Stimulated activated CD4-positive, alpha-beta T cell treated with anti-CD3 and anti-CD28 coated beads, Interleukin-4, amount 100 ng/mL, for 48 hours (primary cell): ENCODE measurements at regions not wholly inside any gene's neighbourhood (a gene's known extent, or its start where the extent isn't known, plus 50 kb on each side); places are given as distances from the start of the nearest gene placed in this dataset.

ENCODE experiments used
- DNase-seq, 2 donors: peaks; one replicate each; pipeline ENCODE4 v3.0.0-alpha.2; 2020; ENCODE audit warnings: low read depth in 2 of 2

- no peak for DNase-seq
Observed at GRCh38 chr4:13248621-13249298, 235.4 kb downstream of the RAB28 start.

DNA sequence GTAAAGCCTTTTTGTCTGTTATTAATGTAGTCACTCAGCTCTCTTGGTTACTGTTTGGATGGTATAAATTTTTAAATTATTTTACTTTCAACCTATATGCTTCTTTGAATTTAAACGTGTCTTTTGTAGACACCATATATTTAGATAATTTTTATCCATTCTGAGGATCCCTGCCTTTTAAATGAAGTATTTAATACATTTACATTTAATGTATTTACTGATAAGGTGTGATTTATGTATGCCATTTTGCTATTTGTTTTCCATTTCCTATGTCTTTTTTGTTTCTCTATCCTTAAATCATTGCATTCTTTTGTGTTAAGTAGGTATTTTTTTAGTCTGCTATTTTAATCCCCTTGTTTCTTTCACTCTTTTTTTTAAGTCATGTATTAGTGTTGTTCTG, 238.0 kb downstream of the RAB28 start:
- no peak for DNase-seq

DNA sequence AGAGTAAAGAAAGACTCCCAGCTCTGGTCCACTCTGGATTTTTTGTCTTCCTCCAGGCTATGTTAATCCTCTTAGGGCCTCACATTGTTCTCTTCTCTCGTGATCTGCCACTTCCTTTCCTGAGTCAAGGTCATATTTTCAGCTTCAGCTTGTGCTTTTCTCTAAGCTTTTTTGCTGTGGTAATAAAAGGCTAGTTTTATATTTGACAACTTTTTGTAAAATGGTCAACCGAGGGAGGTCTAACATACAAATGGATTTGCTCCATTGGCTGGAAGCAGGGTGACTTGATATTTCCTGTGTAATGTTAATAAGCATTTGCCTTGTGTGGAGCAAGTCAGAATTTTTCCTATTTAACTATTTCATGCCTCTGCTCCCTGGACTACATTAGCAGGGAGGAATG, 239.7 kb downstream of the RAB28 start:
- DNase-seq, result no peak

DNA sequence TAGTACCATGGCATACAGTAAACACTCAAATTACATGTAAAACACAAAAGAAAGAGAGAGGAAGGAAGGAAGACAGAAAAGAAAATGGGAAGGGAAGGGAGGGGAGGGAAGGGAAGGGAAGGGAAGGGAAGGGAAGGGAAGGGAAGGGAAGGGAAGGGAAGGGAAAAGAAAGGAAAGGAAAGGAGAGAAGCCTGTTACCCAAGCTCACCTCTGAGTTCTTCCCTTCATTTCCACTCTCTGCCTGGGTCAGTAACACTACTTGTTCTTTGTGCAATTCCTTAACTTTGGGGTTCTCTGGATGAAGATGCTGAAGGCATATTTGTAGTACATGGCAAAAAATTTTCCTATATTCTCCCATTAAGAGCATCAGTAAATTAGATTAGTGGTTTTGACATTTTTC, 241.0 kb downstream of the RAB28 start:
- DNase-seq, result no peak

DNA sequence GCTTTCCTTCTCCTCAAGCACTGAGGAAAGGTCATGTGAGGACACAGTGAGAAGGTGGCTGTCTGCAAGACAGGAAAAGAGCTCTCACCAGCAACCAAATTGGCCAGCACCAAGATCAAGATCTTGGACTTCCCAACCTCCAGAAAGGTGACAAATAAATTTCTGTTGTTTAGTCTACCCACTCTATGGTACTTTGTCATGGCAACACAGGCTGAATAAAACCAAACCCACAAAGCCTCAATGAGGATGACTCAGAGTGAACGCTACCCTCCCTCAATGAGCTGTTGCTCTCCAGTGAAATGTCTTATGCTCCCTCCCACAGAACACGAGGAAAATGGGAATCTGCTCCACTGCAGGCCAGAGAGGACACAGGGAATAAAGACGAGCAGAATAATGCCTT, 244.1 kb downstream of the RAB28 start:
- no peak for DNase-seq

- no peak for DNase-seq
Observed at GRCh38 chr4:13238936-13239335, 245.2 kb downstream of the RAB28 start.

DNA sequence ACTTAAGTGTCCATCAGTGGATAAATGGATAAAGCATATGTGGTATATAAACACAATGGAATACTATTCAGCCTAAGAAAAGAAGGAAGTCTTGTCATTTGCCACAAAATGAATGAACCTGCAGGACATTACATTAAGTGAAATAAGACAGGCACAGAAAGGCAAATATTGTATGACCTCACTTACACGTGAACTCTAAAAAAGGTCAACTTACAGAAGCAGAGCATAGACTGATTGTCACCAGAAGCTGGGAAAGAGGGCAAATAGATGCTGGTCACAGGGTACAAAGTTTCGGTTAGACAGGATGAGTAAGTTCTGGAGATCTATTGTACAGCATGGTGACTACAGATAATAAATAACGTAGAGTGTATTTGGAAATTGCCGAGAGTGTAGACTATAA, 247.7 kb downstream of the RAB28 start:
- DNase-seq, result no peak

GRCh38 chr4:13233755-13234154, 250.4 kb downstream of the RAB28 start:
- no peak for DNase-seq

GRCh38 chr4:13219971-13220370, 264.2 kb downstream of the RAB28 start:
- DNase-seq, result no peak

DNA sequence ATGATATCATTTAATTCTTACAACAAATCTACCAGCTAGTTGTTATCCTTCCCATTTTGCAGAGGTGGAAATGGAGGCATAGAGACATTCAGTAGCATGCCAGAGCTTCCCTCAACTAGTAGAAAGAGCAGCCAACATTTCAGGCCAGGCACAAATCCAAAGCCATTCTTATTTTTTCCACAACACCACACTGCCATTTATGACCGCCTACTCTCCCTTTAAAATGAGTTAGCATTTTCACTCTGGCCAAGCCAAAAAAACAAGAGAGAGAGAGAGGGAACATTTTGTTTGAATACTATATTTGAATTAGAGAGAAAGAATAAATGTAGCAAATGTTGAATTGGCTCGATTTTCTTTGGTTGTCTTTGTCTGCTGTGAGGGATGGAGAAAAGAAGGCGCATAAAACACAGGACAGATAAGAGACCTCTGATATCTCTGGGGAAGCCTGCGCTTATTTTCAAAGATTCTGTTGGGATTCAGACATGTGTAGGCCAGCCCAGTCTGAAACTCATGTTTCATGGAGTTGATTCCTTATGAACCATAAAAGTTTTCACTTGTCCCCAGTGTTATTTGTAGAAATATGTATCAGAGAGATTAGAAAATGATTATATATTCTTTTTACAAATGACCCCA, 265.7 kb downstream of the RAB28 start:
- no peak for DNase-seq

- DNase-seq, result no peak
Observed at GRCh38 chr4:13215560-13215959, 268.6 kb downstream of the RAB28 start.

DNA sequence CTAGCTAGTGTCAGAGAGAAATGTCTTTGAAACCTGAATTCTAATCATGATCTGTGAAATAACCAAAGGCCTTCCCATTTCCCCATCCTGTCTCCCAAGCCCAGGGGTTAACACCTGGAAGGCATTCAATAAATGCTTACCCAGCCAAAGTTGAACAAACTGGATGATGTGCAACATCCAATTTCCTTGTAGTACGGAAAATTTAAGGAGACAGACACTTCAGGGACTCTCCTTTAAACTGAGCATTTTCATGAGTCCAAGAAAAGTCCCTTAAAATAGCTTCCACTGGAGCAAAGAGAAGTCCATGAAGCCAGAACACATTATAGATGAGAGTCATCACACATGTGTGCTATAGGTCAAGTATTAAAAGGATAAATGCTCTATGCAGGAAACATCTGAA, 271.2 kb downstream of the RAB28 start:
- DNase-seq, result no peak

DNA sequence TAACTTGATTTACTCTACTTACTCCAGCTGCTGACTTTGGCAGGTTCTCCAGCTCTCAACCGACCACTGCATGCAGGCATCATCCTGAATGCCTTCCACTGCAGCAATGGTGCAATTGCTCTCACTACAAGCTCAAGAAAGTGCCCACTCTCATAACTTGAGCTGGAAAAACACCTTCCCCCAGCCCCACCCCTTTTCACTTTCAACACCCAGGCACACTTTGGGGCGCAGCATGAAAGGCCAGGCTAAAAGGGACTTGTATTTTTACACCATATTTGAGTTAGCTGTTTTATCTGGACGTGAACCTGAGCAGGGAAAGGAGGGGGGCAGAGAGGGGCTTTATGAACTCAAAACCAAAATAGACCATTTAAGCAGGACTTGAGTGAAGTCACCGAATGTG, 274.5 kb downstream of the RAB28 start:
- DNase-seq, result no peak

DNA sequence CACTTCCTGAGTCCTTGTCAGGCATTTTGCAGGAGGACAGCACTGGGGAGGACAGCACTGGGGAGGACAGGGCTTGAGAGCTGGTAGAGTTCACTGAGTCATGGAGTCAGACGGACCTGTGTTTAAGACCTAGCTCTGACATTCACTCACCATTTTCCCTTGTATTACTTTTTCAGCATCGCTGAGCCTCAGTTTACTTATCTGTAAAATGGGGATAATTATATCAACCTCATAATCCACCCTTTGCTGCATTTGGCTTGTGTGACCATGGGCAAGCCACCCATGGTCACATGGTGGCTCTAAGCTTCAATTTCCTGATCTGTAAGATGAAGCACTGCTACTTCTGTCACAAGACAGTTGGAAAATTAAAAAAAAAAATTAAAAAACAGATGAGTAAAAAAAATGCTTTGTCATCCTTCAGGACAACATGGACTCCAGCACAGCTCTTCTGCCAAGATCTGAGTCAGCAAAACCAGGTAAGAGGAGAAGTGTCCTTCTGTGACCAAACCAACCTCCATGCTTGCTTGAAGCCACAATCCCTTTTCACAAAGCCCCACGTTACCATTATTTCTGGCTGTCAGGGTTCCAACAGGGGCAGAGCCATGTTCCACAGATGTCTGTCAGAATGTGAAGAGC, 275.5 kb downstream of the RAB28 start:
- no peak for DNase-seq

DNA sequence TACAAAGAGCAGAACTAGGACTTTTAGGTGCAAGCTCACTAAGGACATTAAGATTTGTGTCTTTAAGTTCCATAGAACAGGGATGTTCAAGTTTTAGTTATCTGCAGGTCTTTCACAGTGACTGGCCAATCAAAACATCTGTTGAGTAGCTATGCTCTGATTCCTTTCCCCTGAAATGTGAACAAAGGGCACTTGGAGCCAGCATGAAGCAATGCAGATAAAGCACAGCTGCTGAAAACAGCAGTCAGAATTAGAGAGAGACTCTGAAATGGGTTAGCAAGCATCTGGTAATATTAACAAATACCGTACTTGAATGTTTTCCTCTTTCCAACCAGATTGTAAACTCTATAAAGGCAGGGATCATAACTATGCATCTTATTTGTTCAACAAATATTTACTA, 276.9 kb downstream of the RAB28 start:
- DNase-seq, result no peak

DNA sequence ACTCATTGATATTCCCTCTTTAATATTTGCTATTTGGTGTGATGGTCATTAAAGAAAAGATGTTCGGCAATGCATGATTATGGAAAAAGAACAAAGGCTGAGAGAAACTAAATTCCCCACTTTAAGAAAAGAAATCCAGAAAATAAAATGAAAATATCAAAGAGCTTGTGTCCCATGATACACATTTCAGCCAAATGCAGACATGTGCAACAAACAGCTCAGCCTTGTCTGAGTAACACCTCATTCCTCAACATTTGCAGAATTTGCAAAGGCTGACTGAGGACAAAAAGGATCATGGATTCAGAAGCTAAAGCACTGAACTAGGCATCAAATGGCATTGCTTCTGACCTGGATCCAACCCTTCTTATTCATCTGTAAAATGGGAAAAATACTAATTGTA, 281.0 kb downstream of the RAB28 start:
- DNase-seq, result no peak

GRCh38 chr4:13202701-13203100, 281.4 kb downstream of the RAB28 start:
- DNase-seq, result no peak

GRCh38 chr4:13201241-13201640, 282.9 kb downstream of the RAB28 start:
- DNase-seq, result no peak

- DNase-seq, result no peak
Observed at GRCh38 chr4:13196721-13197120, 287.4 kb downstream of the RAB28 start.

DNA sequence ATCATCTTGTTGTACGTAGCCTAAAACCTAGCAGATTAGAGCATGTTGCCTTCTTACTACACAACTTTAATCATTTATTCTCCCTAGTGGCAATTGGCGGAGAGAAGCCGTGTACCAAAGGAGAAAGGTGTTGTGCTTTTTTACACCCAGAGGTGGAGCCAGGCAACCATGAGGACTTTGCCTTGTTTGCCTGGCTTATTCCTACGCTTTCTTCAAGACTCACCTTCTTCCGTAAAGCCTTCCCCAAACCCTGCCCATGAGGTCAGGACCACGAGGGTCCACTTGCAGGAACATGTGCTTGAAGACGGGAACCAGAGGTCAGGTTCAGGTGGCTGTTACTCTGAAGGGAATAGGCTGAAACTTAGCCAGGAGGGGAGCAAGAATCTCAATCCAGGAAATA, 290.5 kb downstream of the RAB28 start:
- no peak for DNase-seq

DNA sequence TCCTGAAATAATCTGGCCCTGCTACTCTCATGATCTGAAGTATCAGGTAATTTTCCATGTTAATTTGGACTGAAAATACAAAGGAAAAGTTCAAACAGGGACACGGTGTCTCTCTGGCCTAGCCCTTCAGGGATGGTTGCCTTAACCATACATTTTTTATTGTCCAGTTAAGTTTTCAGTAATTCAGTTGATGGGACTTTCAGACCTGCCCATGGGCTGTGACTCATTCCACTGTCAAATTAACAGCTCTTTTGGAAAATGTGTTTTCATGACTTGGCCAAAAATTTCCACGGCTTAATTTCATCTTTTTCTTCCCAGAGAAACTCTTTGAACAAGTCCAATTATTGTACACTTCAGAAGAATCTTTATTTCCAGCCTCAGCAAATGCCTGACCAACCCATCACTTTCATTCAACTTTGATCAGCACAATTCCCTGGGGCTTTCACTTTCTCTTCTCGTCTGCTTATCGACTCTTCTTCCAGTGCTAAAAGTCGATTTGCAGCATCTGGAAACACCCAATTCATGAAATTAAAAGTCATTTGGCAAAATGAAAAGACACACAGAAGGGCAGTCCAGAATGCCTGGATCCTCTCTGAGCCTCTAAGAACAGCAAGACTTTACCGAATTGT, 293.9 kb downstream of the RAB28 start:
- DNase-seq, result no peak

DNA sequence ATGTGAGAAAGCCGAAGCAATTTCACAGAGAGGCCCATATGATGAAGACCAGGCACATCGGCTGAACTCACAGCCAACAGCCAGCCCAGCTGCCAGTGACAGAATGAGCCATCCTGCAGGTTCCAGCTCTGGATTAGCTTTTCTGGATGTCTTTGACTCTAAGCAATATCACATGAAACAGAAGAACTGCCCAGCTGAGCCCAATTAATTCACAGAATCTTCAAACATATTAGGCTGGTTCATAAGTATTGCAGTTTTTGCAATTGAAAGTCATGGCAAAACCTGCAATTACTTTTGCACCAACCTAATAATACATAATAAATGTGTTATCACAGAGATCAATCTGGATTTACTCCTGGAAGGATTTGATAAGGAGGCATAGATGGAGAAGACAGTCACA, 299.9 kb downstream of the RAB28 start:
- no peak for DNase-seq

DNA sequence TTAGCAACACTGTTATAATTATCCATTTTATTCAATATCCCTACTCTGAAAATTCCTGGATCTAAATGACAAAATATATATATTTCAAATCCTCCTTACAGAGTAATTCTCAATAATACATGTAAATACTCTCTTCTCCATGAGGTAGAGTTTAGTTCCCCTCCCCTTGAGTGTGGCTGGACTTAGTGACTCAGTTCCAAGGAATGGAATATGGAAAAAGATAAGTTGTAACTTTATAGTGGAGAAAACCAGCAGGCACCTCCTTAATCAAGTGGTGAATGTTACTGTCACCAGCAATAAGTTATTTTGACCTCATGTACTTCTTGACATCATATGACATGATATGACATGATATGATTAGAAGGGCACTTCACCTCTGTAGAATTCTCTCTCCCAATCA, 302.0 kb downstream of the RAB28 start:
- no peak for DNase-seq
